ENCODE measurements at regions not wholly inside any gene's neighbourhood (a gene's known extent, or its start where the extent isn't known, plus 50 kb on each side); places are given as distances from the start of the nearest gene placed in this dataset.

DNA sequence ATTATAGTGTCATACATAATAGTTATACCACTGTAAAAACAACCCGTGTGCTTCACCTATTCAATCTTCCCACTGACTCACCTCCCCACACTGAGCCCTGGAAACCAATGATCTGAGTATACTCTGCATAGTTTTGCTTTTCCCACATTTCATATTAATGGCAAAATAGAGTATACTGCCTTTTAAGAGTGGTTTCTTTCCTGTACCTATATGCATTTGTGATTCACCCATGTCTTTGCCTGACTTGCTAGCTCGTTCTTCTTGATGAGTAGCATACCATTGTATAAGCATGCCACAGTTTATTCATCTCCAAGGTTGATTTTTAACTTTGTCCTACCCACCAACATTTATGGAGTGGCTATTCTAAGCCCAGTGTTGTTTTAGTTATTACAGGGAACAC lies 686.4 kb downstream of the PLCL1 start:
- Histone ChIP-seq H3K36me3 (ENCODE audit: control insufficient read depth in 4 of 4, insufficient read depth in 4 of 4, low read length in 4 of 4) (no peaks in the 10 kb centered on the region), H3K9ac (ENCODE audit: insufficient read depth in 1 of 2, low read length in 2 of 2) (no peak overlapping the region), H3K4me3 (no peak overlapping the region), H3K27me3 (ENCODE audit: control insufficient read depth in 3 of 3, insufficient read depth in 3 of 3, low read length in 2 of 3) (no peaks in the 10 kb centered on the region), H3K27ac (ENCODE audit: low read depth in 1 of 2, low read length in 1 of 2) (no peak overlapping the region), H3K9me3 (ENCODE audit: control insufficient read depth in 4 of 4, insufficient read depth in 3 of 4, low read length in 3 of 4) (no peaks in the 10 kb centered on the region), H3K4me1 (ENCODE audit: control insufficient read depth in 5 of 5, insufficient read depth in 5 of 5, low read length in 5 of 5) (no peaks in the 10 kb centered on the region)
- TF ChIP-seq, protein P1, sequence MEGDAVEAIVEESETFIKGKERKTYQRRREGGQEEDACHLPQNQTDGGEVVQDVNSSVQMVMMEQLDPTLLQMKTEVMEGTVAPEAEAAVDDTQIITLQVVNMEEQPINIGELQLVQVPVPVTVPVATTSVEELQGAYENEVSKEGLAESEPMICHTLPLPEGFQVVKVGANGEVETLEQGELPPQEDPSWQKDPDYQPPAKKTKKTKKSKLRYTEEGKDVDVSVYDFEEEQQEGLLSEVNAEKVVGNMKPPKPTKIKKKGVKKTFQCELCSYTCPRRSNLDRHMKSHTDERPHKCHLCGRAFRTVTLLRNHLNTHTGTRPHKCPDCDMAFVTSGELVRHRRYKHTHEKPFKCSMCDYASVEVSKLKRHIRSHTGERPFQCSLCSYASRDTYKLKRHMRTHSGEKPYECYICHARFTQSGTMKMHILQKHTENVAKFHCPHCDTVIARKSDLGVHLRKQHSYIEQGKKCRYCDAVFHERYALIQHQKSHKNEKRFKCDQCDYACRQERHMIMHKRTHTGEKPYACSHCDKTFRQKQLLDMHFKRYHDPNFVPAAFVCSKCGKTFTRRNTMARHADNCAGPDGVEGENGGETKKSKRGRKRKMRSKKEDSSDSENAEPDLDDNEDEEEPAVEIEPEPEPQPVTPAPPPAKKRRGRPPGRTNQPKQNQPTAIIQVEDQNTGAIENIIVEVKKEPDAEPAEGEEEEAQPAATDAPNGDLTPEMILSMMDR (IDR thresholded peaks at IDR 0.05; ENCODE audit: control extremely low read depth, extremely low read depth) = no peak
- ATAC-seq (ENCODE audit: insufficient read depth, low FRiP score) = no peak
- WGBS, 2 donors = 68% methylated on average over 2 of the region's 2 CpGs
- DNase-seq = no peak

DNA sequence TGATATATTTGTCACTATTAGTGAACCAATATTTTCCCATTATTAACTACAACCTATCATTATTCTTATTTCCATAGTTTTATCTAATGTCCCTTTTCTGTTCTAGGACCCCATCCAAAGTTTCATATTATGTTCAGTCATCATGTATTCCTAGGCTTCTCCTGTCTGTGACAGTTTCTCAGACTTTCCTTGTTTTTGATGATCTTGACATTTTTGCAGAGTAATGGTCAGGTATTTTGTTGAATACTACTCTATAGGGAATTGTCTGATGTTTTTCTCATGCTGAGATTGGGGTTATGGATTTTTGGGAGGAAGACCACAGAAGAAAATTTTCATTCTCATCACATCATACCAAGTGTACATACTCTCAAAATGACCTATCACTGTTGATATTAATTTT lies 684.6 kb downstream of the PLCL1 start:
- no peaks in the 10 kb centered on the region for H3K27me3 ChIP-seq (ENCODE audit: control insufficient read depth in 3 of 3, insufficient read depth in 3 of 3, low read length in 2 of 3)
- H3K9me3 ChIP-seq (ENCODE audit: control insufficient read depth in 4 of 4, insufficient read depth in 3 of 4, low read length in 3 of 4) = no peaks in the 10 kb centered on the region

DNA sequence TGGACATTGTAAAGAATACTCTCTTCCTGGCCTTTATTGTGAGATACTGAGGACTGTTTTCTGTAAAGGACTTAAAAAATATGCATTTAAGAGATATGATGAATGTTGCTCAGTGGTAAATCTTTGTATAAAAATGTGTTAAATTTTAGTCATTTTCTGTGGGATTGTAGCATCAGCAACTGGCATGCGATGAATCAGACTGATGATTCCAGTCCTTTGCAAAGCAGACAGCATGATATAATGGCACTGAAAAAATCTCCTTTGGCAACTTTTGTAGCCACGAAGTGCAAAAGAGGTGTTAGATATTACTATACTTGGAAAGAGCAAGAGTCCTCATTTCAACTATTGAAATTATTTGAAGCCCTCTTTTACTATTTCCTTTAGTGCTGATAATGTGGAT lies 678.7 kb downstream of the PLCL1 start:
- WGBS, 2 donors = 66 to 76% methylated on average over 2 of the region's 2 CpGs
- Histone ChIP-seq H3K9me3 (ENCODE audit: control insufficient read depth in 4 of 4, insufficient read depth in 3 of 4, low read length in 3 of 4) (no peaks in the 10 kb centered on the region), H3K27me3 (ENCODE audit: control insufficient read depth in 3 of 3, insufficient read depth in 3 of 3, low read length in 2 of 3) (no peaks in the 10 kb centered on the region), H3K9ac (ENCODE audit: insufficient read depth in 1 of 2, low read length in 2 of 2) (no peak overlapping the region), H3K27ac (ENCODE audit: low read depth in 1 of 2, low read length in 1 of 2) (no peak overlapping the region), H3K4me3 (no peak overlapping the region), H3K36me3 (ENCODE audit: control insufficient read depth in 4 of 4, insufficient read depth in 4 of 4, low read length in 4 of 4) (no peaks in the 10 kb centered on the region), H3K4me1 (ENCODE audit: control insufficient read depth in 5 of 5, insufficient read depth in 5 of 5, low read length in 5 of 5) (peaks cover 0 to 3% (median 0%) of the 10 kb centered on the region in 5 donors)
- no peak for ATAC-seq (ENCODE audit: insufficient read depth, low FRiP score)
- no peak for DNase-seq
- TF ChIP-seq, protein P1 (IDR thresholded peaks at IDR 0.05; ENCODE audit: control extremely low read depth, extremely low read depth) = no peak

More for the DNA sequence above, 684.6 kb downstream of the PLCL1 start:
- Histone ChIP-seq H3K9ac (ENCODE audit: insufficient read depth in 1 of 2, low read length in 2 of 2) (no peak overlapping the region), H3K4me3 (no peak overlapping the region), H3K36me3 (ENCODE audit: control insufficient read depth in 4 of 4, insufficient read depth in 4 of 4, low read length in 4 of 4) (no peaks in the 10 kb centered on the region), H3K27ac (ENCODE audit: low read depth in 1 of 2, low read length in 1 of 2) (no peak overlapping the region), H3K4me1 (ENCODE audit: control insufficient read depth in 5 of 5, insufficient read depth in 5 of 5, low read length in 5 of 5) (no peaks in the 10 kb centered on the region)
- DNase-seq (no peak), ATAC-seq (ENCODE audit: insufficient read depth, low FRiP score) (no peak)
- TF ChIP-seq, protein P1 (IDR thresholded peaks at IDR 0.05; ENCODE audit: control extremely low read depth, extremely low read depth) = no peak

DNA sequence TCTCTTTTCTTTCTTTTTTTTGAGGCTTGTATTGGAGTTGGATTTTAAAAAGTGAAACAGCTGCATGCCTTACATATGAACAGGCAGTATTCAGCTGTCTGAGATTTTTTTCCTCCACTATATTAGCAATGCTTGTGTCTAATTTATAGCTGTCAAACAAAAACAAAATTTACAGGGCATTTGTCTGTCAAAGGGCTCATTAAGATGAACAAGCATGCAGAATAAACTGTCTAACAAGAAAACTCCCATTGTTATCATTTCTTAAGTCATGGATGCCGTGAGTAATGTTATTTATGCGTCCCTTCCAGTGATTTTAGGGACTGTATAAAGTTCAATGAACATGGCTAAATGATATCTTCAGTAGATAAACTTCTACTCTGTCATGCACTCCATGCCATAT lies 674.7 kb downstream of the PLCL1 start:
- ATAC-seq (ENCODE audit: insufficient read depth, low FRiP score) = no peak
- TF ChIP-seq, protein P1 (IDR thresholded peaks at IDR 0.05; ENCODE audit: control extremely low read depth, extremely low read depth) = no peak
- no peak overlapping the region for H3K27ac ChIP-seq (ENCODE audit: low read depth in 1 of 2, low read length in 1 of 2)
- peak in 1 of 3 donors; percentile 13 for DNase-seq
- no peaks in the 10 kb centered on the region for H3K27me3 ChIP-seq (ENCODE audit: control insufficient read depth in 3 of 3, insufficient read depth in 3 of 3, low read length in 2 of 3)
- no peaks in the 10 kb centered on the region for H3K36me3 ChIP-seq (ENCODE audit: control insufficient read depth in 4 of 4, insufficient read depth in 4 of 4, low read length in 4 of 4)
- WGBS, 2 donors = 76 to 78% methylated on average over 2 of the region's 2 CpGs
- peaks cover 0 to 8% (median 0%) of the 10 kb centered on the region in 5 donors for H3K4me1 ChIP-seq (ENCODE audit: control insufficient read depth in 5 of 5, insufficient read depth in 5 of 5, low read length in 5 of 5)
- H3K9ac ChIP-seq (ENCODE audit: insufficient read depth in 1 of 2, low read length in 2 of 2) = no peak overlapping the region
- H3K9me3 ChIP-seq (ENCODE audit: control insufficient read depth in 4 of 4, insufficient read depth in 3 of 4, low read length in 3 of 4) = no peaks in the 10 kb centered on the region
- no peak overlapping the region for H3K4me3 ChIP-seq
